ENCODE measurements at regions not wholly inside any gene's neighbourhood (a gene's known extent, or its start where the extent isn't known, plus 50 kb on each side); places are given as distances from the start of the nearest gene placed in this dataset.

DNA sequence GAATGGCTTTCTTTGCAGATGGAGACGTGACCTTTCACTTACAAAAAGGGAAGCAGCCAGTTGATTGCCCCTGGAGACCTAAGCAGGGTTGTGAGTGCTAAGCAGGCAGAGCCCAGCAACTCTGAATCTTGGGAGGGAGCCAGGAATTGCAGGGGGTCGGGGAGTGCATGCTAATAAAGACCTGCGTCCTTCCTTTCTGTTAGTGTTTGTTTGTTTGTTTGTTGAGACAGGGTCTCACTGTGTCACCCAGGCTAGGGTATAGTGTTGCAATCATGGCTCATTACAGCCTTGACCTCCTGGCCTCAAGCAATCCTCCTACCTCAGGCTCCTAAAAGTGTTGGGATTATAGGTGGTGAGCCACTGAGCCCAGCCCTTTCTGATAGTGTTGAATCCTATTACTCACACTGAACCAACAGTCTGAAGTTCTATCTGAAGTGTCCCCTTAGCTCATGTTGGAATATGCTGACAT is 137.4 kb downstream of the CEP135 start:
- DNase-seq (ENCODE audit: low spot score) = peak; percentile 47

DNA sequence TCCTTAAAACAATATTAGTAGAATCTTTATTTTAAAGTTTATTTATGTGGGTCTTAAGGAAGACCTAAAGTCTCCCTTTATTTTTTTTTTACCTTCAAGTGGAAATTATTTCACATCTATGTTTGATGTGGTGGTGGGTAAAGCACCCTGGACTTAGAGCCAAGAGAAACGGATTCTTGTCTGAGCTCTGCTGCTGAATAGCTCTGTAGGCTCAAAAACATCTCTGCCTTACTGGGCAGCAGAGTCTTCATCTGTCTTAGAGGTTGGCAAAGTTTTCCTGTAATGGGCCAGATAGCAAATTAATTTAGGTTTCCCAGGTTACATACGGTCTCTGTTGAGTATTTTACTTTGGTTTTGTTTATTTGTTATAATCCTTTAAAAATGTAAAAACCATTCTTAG is 136.5 kb downstream of the CEP135 start:
- no peak for DNase-seq (ENCODE audit: low spot score)

DNA sequence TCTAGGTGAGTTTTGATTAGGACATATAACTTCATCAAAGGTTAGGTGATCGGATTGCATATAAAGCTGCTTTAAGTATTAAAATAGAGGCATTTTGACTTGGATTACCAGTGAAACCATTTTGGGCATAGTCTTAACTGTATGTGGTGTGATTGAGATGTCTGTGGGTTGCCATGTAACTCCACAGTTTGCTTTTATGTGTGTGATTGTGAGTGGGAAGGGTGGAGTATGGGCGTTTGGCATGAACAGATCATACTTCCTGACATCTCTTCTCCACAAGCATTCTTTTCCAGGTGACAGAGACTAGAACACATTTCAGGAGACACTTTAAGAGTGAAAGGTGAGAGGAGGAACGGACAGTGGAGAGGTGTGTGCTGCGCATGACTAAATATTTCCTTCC is 136.1 kb downstream of the CEP135 start:
- no peak for DNase-seq (ENCODE audit: low spot score)
